Panc1 (cell line): ENCODE measurements at regions not wholly inside any gene's neighbourhood (a gene's known extent, or its start where the extent isn't known, plus 50 kb on each side); places are given as distances from the start of the nearest gene placed in this dataset.

Experiments
- POLR2AphosphoS5 ChIP-seq: IDR thresholded peaks from 2 replicates; pipeline ENCODE4 v1.6.1; 2012; ENCODE audit warnings: mild to moderate bottlenecking, low read depth, low read length, moderate library complexity
- REST ChIP-seq, 2 experiments: IDR thresholded peaks; 2 replicates each; pipeline ENCODE4 v1.6.1; 2011 to 2012; ENCODE audit warnings: low read depth in 2 of 2, control low read depth in 1 of 2, low read length in 1 of 2, mild to moderate bottlenecking in 1 of 2, moderate library complexity in 1 of 2; ENCODE audit not compliant: insufficient read depth in 1 of 2
- TCF7L2 ChIP-seq: IDR thresholded peaks from 2 replicates; pipeline ENCODE4 v1.6.1; 2011; ENCODE audit warnings: mild to moderate bottlenecking, low read depth, low read length, inconsistent platforms
- TF ChIP-seq, protein P1 (sequence below): fragments of 450-650 bp; IDR thresholded peaks from 2 replicates; pipeline ENCODE4 v1.5.1; 2017; ENCODE audit warnings: mild to moderate bottlenecking

DNA sequence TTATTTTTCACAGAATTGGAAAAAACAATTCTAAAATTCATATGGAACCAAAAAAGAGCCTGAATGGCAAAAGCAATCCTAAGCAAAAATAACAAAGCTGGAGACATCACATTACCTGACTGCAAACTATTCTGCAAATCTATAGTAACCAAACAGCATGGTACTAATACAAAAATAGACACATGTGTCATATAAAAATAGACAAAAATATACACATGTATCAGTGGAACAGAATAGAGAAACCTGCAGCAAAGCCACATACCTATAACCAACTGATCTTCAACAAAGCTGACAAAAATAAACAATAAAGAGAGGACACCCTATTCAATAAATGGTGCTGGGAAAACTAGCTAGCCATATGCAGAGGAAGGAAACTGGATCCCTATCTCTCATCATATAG lies 259.6 kb downstream of the IGSF11 start:
- TF ChIP-seq, protein P1, sequence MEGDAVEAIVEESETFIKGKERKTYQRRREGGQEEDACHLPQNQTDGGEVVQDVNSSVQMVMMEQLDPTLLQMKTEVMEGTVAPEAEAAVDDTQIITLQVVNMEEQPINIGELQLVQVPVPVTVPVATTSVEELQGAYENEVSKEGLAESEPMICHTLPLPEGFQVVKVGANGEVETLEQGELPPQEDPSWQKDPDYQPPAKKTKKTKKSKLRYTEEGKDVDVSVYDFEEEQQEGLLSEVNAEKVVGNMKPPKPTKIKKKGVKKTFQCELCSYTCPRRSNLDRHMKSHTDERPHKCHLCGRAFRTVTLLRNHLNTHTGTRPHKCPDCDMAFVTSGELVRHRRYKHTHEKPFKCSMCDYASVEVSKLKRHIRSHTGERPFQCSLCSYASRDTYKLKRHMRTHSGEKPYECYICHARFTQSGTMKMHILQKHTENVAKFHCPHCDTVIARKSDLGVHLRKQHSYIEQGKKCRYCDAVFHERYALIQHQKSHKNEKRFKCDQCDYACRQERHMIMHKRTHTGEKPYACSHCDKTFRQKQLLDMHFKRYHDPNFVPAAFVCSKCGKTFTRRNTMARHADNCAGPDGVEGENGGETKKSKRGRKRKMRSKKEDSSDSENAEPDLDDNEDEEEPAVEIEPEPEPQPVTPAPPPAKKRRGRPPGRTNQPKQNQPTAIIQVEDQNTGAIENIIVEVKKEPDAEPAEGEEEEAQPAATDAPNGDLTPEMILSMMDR = no peak
- TF ChIP-seq REST (IDR thresholded peaks at IDR 0.05; ENCODE audit: insufficient read depth in 1 of 2, low read depth in 2 of 2, low read length in 1 of 2) (no peak), POLR2AphosphoS5 (no peak), TCF7L2 (no peak)
